IPS-15b (cell line): ENCODE measurements at regions not wholly inside any gene's neighbourhood (a gene's known extent, or its start where the extent isn't known, plus 50 kb on each side); places are given as distances from the start of the nearest gene placed in this dataset.
"Not testable (repeated sequence)": the region's sequence is repeated elsewhere in the genome, so short reads cannot be mapped to it uniquely, and the experiment has no call there.

Experiments
- H3K27me3 ChIP-seq: one replicate; pipeline ENCODE4 v1.6.1; 2013; ENCODE audit warnings: low read length; ENCODE audit not compliant: control insufficient read depth, insufficient read depth
- H3K36me3 ChIP-seq: one replicate; pipeline ENCODE4 v1.6.1; 2013; ENCODE audit warnings: low read length; ENCODE audit not compliant: control insufficient read depth, insufficient read depth
- H3K4me1 ChIP-seq: one replicate; pipeline ENCODE4 v1.6.1; 2013; ENCODE audit warnings: mild to moderate bottlenecking, low read length; ENCODE audit not compliant: control insufficient read depth, insufficient read depth
- H3K4me3 ChIP-seq: one replicate; pipeline ENCODE4 v1.5.1; 2013; ENCODE audit warnings: low read depth, low read length
- H3K9ac ChIP-seq: one replicate; pipeline ENCODE4 v1.6.1; 2013; ENCODE audit warnings: low read depth, mild to moderate bottlenecking, low read length
- H3K9me3 ChIP-seq: one replicate; pipeline ENCODE4 v1.6.1; 2013; ENCODE audit warnings: mild to moderate bottlenecking, low read length; ENCODE audit not compliant: control insufficient read depth, insufficient read depth

GRCh38 chr14:86193756-86194155, 663.8 kb downstream of the FLRT2 start:
- Histone ChIP-seq H3K36me3 (no peaks in the 10 kb centered on the region), H3K27me3 (no peaks in the 10 kb centered on the region), H3K4me1 (no peaks in the 10 kb centered on the region), H3K9me3 (no peaks in the 10 kb centered on the region), H3K9ac (no peak overlapping the region), H3K4me3 (no peak overlapping the region)

- no peaks in the 10 kb centered on the region for H3K36me3 ChIP-seq
- no peak overlapping the region for H3K9ac ChIP-seq
- no peaks in the 10 kb centered on the region for H3K4me1 ChIP-seq
- no peaks in the 10 kb centered on the region for H3K9me3 ChIP-seq
- no peak overlapping the region for H3K4me3 ChIP-seq
- no peaks in the 10 kb centered on the region for H3K27me3 ChIP-seq
Observed at GRCh38 chr14:86179980-86180379, 650.0 kb downstream of the FLRT2 start.

- Histone ChIP-seq H3K9me3 (no peaks in the 10 kb centered on the region), H3K36me3 (no peaks in the 10 kb centered on the region), H3K4me3 (no peak overlapping the region), H3K4me1 (no peaks in the 10 kb centered on the region), H3K9ac (no peak overlapping the region), H3K27me3 (no peaks in the 10 kb centered on the region)
Observed at GRCh38 chr14:86168371-86168770, 638.4 kb downstream of the FLRT2 start.

GRCh38 chr14:86166541-86166940, 636.6 kb downstream of the FLRT2 start:
- Histone ChIP-seq H3K9me3 (no peaks in the 10 kb centered on the region), H3K36me3 (no peaks in the 10 kb centered on the region), H3K4me1 (no peaks in the 10 kb centered on the region), H3K9ac (no peak overlapping the region), H3K4me3 (no peak overlapping the region), H3K27me3 (no peaks in the 10 kb centered on the region)

GRCh38 chr14:86153480-86153879, 623.5 kb downstream of the FLRT2 start:
- Histone ChIP-seq H3K9me3 (no peaks in the 10 kb centered on the region), H3K27me3 (no peaks in the 10 kb centered on the region), H3K4me1 (no peaks in the 10 kb centered on the region), H3K9ac (no peak overlapping the region), H3K36me3 (no peaks in the 10 kb centered on the region), H3K4me3 (no peak overlapping the region)

- no peaks in the 10 kb centered on the region for H3K36me3 ChIP-seq
- H3K27me3 ChIP-seq, result no peaks in the 10 kb centered on the region
- H3K9ac ChIP-seq, result no peak overlapping the region
- H3K4me1 ChIP-seq, result no peaks in the 10 kb centered on the region
- no peak overlapping the region for H3K4me3 ChIP-seq
- no peaks in the 10 kb centered on the region for H3K9me3 ChIP-seq
Observed at GRCh38 chr14:86143248-86143647, 613.3 kb downstream of the FLRT2 start.

- H3K4me3 ChIP-seq, result no peak overlapping the region
- H3K27me3 ChIP-seq, result no peaks in the 10 kb centered on the region
- H3K4me1 ChIP-seq, result no peaks in the 10 kb centered on the region
- H3K9ac ChIP-seq, result no peak overlapping the region
- no peaks in the 10 kb centered on the region for H3K36me3 ChIP-seq
- H3K9me3 ChIP-seq, result no peaks in the 10 kb centered on the region
Observed at GRCh38 chr14:86141966-86142365, 612.0 kb downstream of the FLRT2 start.

- H3K4me1 ChIP-seq, result no peaks in the 10 kb centered on the region
- H3K4me3 ChIP-seq, result no peak overlapping the region
- H3K9me3 ChIP-seq, result no peaks in the 10 kb centered on the region
- H3K27me3 ChIP-seq, result no peaks in the 10 kb centered on the region
- no peak overlapping the region for H3K9ac ChIP-seq
- H3K36me3 ChIP-seq, result no peaks in the 10 kb centered on the region
Observed at GRCh38 chr14:86129426-86129825, 599.5 kb downstream of the FLRT2 start.

GRCh38 chr14:86124328-86124727, 594.4 kb downstream of the FLRT2 start:
- H3K27me3 ChIP-seq, result no peaks in the 10 kb centered on the region
- H3K36me3 ChIP-seq, result no peaks in the 10 kb centered on the region
- no peaks in the 10 kb centered on the region for H3K9me3 ChIP-seq
- H3K4me1 ChIP-seq, result no peaks in the 10 kb centered on the region
- no peak overlapping the region for H3K9ac ChIP-seq
- no peak overlapping the region for H3K4me3 ChIP-seq

- no peak overlapping the region for H3K4me3 ChIP-seq
- no peaks in the 10 kb centered on the region for H3K4me1 ChIP-seq
- H3K36me3 ChIP-seq, result no peaks in the 10 kb centered on the region
- H3K27me3 ChIP-seq, result no peaks in the 10 kb centered on the region
- H3K9me3 ChIP-seq, result no peaks in the 10 kb centered on the region
- no peak overlapping the region for H3K9ac ChIP-seq
Observed at GRCh38 chr14:86115972-86116371, 586.0 kb downstream of the FLRT2 start.

GRCh38 chr14:86110871-86111270, 580.9 kb downstream of the FLRT2 start:
- not testable (repeated sequence) for H3K27me3 ChIP-seq, H3K36me3 ChIP-seq, H3K9ac ChIP-seq, H3K4me3 ChIP-seq, H3K4me1 ChIP-seq, H3K9me3 ChIP-seq

- H3K36me3 ChIP-seq, result no peaks in the 10 kb centered on the region
- no peak overlapping the region for H3K4me3 ChIP-seq
- H3K9ac ChIP-seq, result no peak overlapping the region
- no peaks in the 10 kb centered on the region for H3K4me1 ChIP-seq
- no peaks in the 10 kb centered on the region for H3K27me3 ChIP-seq
- H3K9me3 ChIP-seq, result no peaks in the 10 kb centered on the region
Observed at GRCh38 chr14:86104691-86105265, 574.8 kb downstream of the FLRT2 start.
